ENCODE measurements at regions not wholly inside any gene's neighbourhood (a gene's known extent, or its start where the extent isn't known, plus 50 kb on each side); places are given as distances from the start of the nearest gene placed in this dataset.
A peak's percentile ranks its signal among the peaks of the same experiment; 100 is the strongest.
"Not testable (repeated sequence)": the region's sequence is repeated elsewhere in the genome, so short reads cannot be mapped to it uniquely, and the experiment has no call there.

- H3K9me3 Mint-ChIP-seq = no peaks in the 10 kb centered on the region
- Histone ChIP-seq H3K27ac (no peak overlapping the region), H4K20me1 (ENCODE audit: low read depth) (no peaks in the 10 kb centered on the region), H3K27me3 (peaks cover 100% of the 10 kb centered on the region), H3F3A (ENCODE audit: low read depth) (no peaks in the 10 kb centered on the region), H2AFZ (replicated peaks) (no peak overlapping the region), H3K9ac (no peak overlapping the region), H3K4me3 (no peak overlapping the region), H3K9me3 (ENCODE audit: low read depth) (no peaks in the 10 kb centered on the region), H3K4me2 (no peak overlapping the region), H3K4me1 (no peaks in the 10 kb centered on the region), H3K36me3 (no peaks in the 10 kb centered on the region), H3K79me2 (ENCODE audit: low read depth) (no peaks in the 10 kb centered on the region)
- no peak for DNase-seq (ENCODE audit: low spot score)
- no peaks in the 10 kb centered on the region for H3K36me3 Mint-ChIP-seq
- H3K4me1 Mint-ChIP-seq = no peaks in the 10 kb centered on the region
- H3K4me3 Mint-ChIP-seq = no peak overlapping the region
- no peaks in the 10 kb centered on the region for H3K27me3 Mint-ChIP-seq (ENCODE audit: insufficient read depth, low read depth)
- TF ChIP-seq, protein P1, sequence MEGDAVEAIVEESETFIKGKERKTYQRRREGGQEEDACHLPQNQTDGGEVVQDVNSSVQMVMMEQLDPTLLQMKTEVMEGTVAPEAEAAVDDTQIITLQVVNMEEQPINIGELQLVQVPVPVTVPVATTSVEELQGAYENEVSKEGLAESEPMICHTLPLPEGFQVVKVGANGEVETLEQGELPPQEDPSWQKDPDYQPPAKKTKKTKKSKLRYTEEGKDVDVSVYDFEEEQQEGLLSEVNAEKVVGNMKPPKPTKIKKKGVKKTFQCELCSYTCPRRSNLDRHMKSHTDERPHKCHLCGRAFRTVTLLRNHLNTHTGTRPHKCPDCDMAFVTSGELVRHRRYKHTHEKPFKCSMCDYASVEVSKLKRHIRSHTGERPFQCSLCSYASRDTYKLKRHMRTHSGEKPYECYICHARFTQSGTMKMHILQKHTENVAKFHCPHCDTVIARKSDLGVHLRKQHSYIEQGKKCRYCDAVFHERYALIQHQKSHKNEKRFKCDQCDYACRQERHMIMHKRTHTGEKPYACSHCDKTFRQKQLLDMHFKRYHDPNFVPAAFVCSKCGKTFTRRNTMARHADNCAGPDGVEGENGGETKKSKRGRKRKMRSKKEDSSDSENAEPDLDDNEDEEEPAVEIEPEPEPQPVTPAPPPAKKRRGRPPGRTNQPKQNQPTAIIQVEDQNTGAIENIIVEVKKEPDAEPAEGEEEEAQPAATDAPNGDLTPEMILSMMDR (IDR thresholded peaks at IDR 0.05) = no peak
- TF ChIP-seq EZH2 (IDR thresholded peaks at IDR 0.05) (no peak), EZH2phosphoT487 (IDR thresholded peaks at IDR 0.05) (no peak)
- H3K27ac Mint-ChIP-seq = no peak overlapping the region
These were observed 84.0 kb downstream of the GGTLC2 start for GRCh38 chr22:22728382-22728781.

GRCh38 chr22:22730655-22731373 lies 86.4 kb downstream of the GGTLC2 start:
- Histone ChIP-seq H3K4me2 (no peak overlapping the region), H3K27ac (no peak overlapping the region), H4K20me1 (ENCODE audit: low read depth) (no peaks in the 10 kb centered on the region), H2AFZ (replicated peaks) (no peak overlapping the region), H3F3A (ENCODE audit: low read depth) (no peaks in the 10 kb centered on the region), H3K79me2 (ENCODE audit: low read depth) (no peaks in the 10 kb centered on the region), H3K4me1 (no peaks in the 10 kb centered on the region), H3K9ac (no peak overlapping the region), H3K9me3 (ENCODE audit: low read depth) (no peaks in the 10 kb centered on the region), H3K36me3 (no peaks in the 10 kb centered on the region), H3K4me3 (no peak overlapping the region), H3K27me3 (peaks cover 99% of the 10 kb centered on the region)
- no peak for DNase-seq (ENCODE audit: low spot score)
- Mint-ChIP-seq H3K4me1 (no peaks in the 10 kb centered on the region), H3K27me3 (ENCODE audit: insufficient read depth, low read depth) (no peaks in the 10 kb centered on the region), H3K9me3 (no peaks in the 10 kb centered on the region), H3K27ac (peak overlapping the region; percentile 29), H3K36me3 (no peaks in the 10 kb centered on the region), H3K4me3 (no peak overlapping the region)
- TF ChIP-seq EZH2phosphoT487 (IDR thresholded peaks at IDR 0.05) (no peak), EZH2 (IDR thresholded peaks at IDR 0.05) (no peak)
- TF ChIP-seq, protein P1 (IDR thresholded peaks at IDR 0.05) = no peak

- Histone ChIP-seq H3K4me2 (no peak overlapping the region), H3K4me3 (no peak overlapping the region), H2AFZ (replicated peaks) (no peak overlapping the region), H4K20me1 (ENCODE audit: low read depth) (no peaks in the 10 kb centered on the region), H3K79me2 (ENCODE audit: low read depth) (no peaks in the 10 kb centered on the region), H3K4me1 (no peaks in the 10 kb centered on the region), H3K36me3 (no peaks in the 10 kb centered on the region), H3K9ac (no peak overlapping the region), H3F3A (ENCODE audit: low read depth) (no peaks in the 10 kb centered on the region), H3K27ac (no peak overlapping the region), H3K9me3 (ENCODE audit: low read depth) (no peaks in the 10 kb centered on the region), H3K27me3 (peaks cover 99% of the 10 kb centered on the region)
- no peak overlapping the region for H3K27ac Mint-ChIP-seq
- H3K4me1 Mint-ChIP-seq = no peaks in the 10 kb centered on the region
- no peaks in the 10 kb centered on the region for H3K9me3 Mint-ChIP-seq
- DNase-seq (ENCODE audit: low spot score) = no peak
- no peak for TF ChIP-seq EZH2phosphoT487 (IDR thresholded peaks at IDR 0.05)
- no peak for TF ChIP-seq EZH2 (IDR thresholded peaks at IDR 0.05)
- TF ChIP-seq, protein P1 (IDR thresholded peaks at IDR 0.05) = no peak
- no peaks in the 10 kb centered on the region for H3K36me3 Mint-ChIP-seq
- peaks cover 3% of the 10 kb centered on the region for H3K27me3 Mint-ChIP-seq (ENCODE audit: insufficient read depth, low read depth)
- no peak overlapping the region for H3K4me3 Mint-ChIP-seq
These were observed 86.9 kb downstream of the GGTLC2 start for GRCh38 chr22:22731374-22731676.

- H3K36me3 Mint-ChIP-seq; H4K20me1 ChIP-seq (ENCODE audit: low read depth); H3F3A ChIP-seq (ENCODE audit: low read depth); H3K9ac ChIP-seq; H3K9me3 Mint-ChIP-seq; H3K4me1 ChIP-seq; H3K4me1 Mint-ChIP-seq; H3K4me3 Mint-ChIP-seq; DNase-seq (ENCODE audit: low spot score); H2AFZ ChIP-seq (replicated peaks); H3K27me3 Mint-ChIP-seq (ENCODE audit: insufficient read depth, low read depth); H3K4me2 ChIP-seq; H3K79me2 ChIP-seq (ENCODE audit: low read depth); H3K4me3 ChIP-seq; H3K9me3 ChIP-seq (ENCODE audit: low read depth); H3K27ac Mint-ChIP-seq; H3K36me3 ChIP-seq; H3K27ac ChIP-seq: not testable (repeated sequence)
- H3K27me3 ChIP-seq = peaks cover 99% of the 10 kb centered on the region
These were observed 88.6 kb downstream of the GGTLC2 start for GRCh38 chr22:22733006-22733405.

Data from neural progenitor cell (in vitro differentiated cells).